ENCODE measurements at regions not wholly inside any gene's neighbourhood (a gene's known extent, or its start where the extent isn't known, plus 50 kb on each side); places are given as distances from the start of the nearest gene placed in this dataset.

GRCh38 chr22:22785316-22786065 lies 102.1 kb upstream of the IGLL5 start:
- Mint-ChIP-seq H3K27me3 (no peaks in the 10 kb centered on the region), H3K9me3 (no peaks in the 10 kb centered on the region), H3K4me1 (ENCODE audit: low read depth) (peaks cover 32% of the 10 kb centered on the region), H3K36me3 (ENCODE audit: low read depth) (no peaks in the 10 kb centered on the region), H3K4me3 (no peak overlapping the region), H3K27ac (no peak overlapping the region)
- Histone ChIP-seq H3K4me3 (ENCODE audit: low read length) (no peak overlapping the region), H3K4me1 (ENCODE audit: insufficient read depth, low read length) (peaks cover 46% of the 10 kb centered on the region), H3K27me3 (ENCODE audit: control insufficient read depth in 1 of 2, insufficient read depth in 2 of 2, low read length in 2 of 2) (no peaks in the 10 kb centered on the region), H3K36me3 (ENCODE audit: insufficient read depth, low read length) (no peaks in the 10 kb centered on the region), H3K27ac (ENCODE audit: low read depth in 1 of 2, low read length in 2 of 2) (no peak overlapping the region), H3K9me3 (ENCODE audit: control insufficient read depth in 1 of 2, insufficient read depth in 1 of 2, low read length in 2 of 2) (peaks cover 0 to 7% of the 10 kb centered on the region in 2 experiments)
- intact Hi-C loops (cut with DNase I, micrococcal nuclease) = loop anchor here in 1 of 2 experiments (5.0 kb wide), 3 partner anchors 33 to 157 kb away; no protein-coding TSS in a partner anchor
- CTCF ChIA-PET = interaction anchor here (1.2 to 6.1 kb wide), 3 partner anchors 17 to 32 kb away, joined by 3 to 36 read pairs (median 3); no protein-coding TSS in a partner anchor
- no peak for TF ChIP-seq CTCF (IDR thresholded peaks at IDR 0.05)
- ATAC-seq (ENCODE audit: poor library complexity) (no peak), DNase-seq (no peak)
- POLR2A ChIA-PET = interaction anchor here (0.6 kb wide), 1 partner anchor 61 kb away, joined by 3 read pairs; no protein-coding TSS in a partner anchor

GRCh38 chr22:22786301-22787115 lies 101.1 kb upstream of the IGLL5 start:
- no peaks in the 10 kb centered on the region for H3K27me3 ChIP-seq (ENCODE audit: control insufficient read depth in 1 of 2, insufficient read depth in 2 of 2, low read length in 2 of 2)
- intact Hi-C loops (cut with DNase I, micrococcal nuclease) = loop anchor here in 1 of 2 experiments (5.0 kb wide), 3 partner anchors 34 to 156 kb away; no protein-coding TSS in a partner anchor
- ATAC-seq (ENCODE audit: poor library complexity) (no peak), DNase-seq (no peak)
- Mint-ChIP-seq H3K9me3 (no peaks in the 10 kb centered on the region), H3K27ac (peak overlapping the region; percentile 85), H3K4me1 (ENCODE audit: low read depth) (peaks cover 42% of the 10 kb centered on the region), H3K36me3 (ENCODE audit: low read depth) (no peaks in the 10 kb centered on the region), H3K4me3 (no peak overlapping the region), H3K27me3 (no peaks in the 10 kb centered on the region)
- TF ChIP-seq CTCF (IDR thresholded peaks at IDR 0.05) = no peak
- no peak overlapping the region for H3K4me3 ChIP-seq (ENCODE audit: low read length)
- CTCF ChIA-PET = interaction anchor here (0.9 to 6.1 kb wide), 4 partner anchors 16 to 98 kb away, joined by 3 to 36 read pairs (median 14); no protein-coding TSS in a partner anchor
- H3K27ac ChIP-seq (ENCODE audit: low read depth in 1 of 2, low read length in 2 of 2) = no peak overlapping the region
- H3K4me1 ChIP-seq (ENCODE audit: insufficient read depth, low read length) = peaks cover 57% of the 10 kb centered on the region
- POLR2A ChIA-PET = interaction anchor here (1.1 to 1.6 kb wide), 3 partner anchors 17 to 33 kb away, joined by 3 to 7 read pairs (median 5); no protein-coding TSS in a partner anchor
- H3K9me3 ChIP-seq (ENCODE audit: control insufficient read depth in 1 of 2, insufficient read depth in 1 of 2, low read length in 2 of 2) = peaks cover 0 to 7% of the 10 kb centered on the region in 2 experiments
- no peaks in the 10 kb centered on the region for H3K36me3 ChIP-seq (ENCODE audit: insufficient read depth, low read length)

GRCh38 chr22:22787151-22787550 lies 100.5 kb upstream of the IGLL5 start:
- no peak for ATAC-seq (ENCODE audit: poor library complexity)
- Histone ChIP-seq H3K9me3 (ENCODE audit: control insufficient read depth in 1 of 2, insufficient read depth in 1 of 2, low read length in 2 of 2) (peaks cover 0 to 7% of the 10 kb centered on the region in 2 experiments), H3K4me1 (ENCODE audit: insufficient read depth, low read length) (peaks cover 63% of the 10 kb centered on the region), H3K27me3 (ENCODE audit: control insufficient read depth in 1 of 2, insufficient read depth in 2 of 2, low read length in 2 of 2) (no peaks in the 10 kb centered on the region), H3K27ac (ENCODE audit: low read depth in 1 of 2, low read length in 2 of 2) (no peak overlapping the region), H3K4me3 (ENCODE audit: low read length) (no peak overlapping the region), H3K36me3 (ENCODE audit: insufficient read depth, low read length) (no peaks in the 10 kb centered on the region)
- intact Hi-C loops (cut with DNase I, micrococcal nuclease) = loop anchor here in 1 of 2 experiments (5.0 kb wide), 3 partner anchors 35 to 155 kb away; no protein-coding TSS in a partner anchor
- CTCF ChIA-PET = interaction anchor here (0.9 to 6.1 kb wide), 5 partner anchors 16 to 97 kb away, joined by 4 to 36 read pairs (median 14); no protein-coding TSS in a partner anchor
- Mint-ChIP-seq H3K36me3 (ENCODE audit: low read depth) (no peaks in the 10 kb centered on the region), H3K4me3 (no peak overlapping the region), H3K27ac (peak overlapping the region; percentile 85), H3K9me3 (no peaks in the 10 kb centered on the region), H3K27me3 (no peaks in the 10 kb centered on the region), H3K4me1 (ENCODE audit: low read depth) (peaks cover 48% of the 10 kb centered on the region)
- POLR2A ChIA-PET = interaction anchor here (0.6 to 2.0 kb wide), 7 partner anchors 15 to 88 kb away, joined by 3 to 10 read pairs (median 5); no protein-coding TSS in a partner anchor
- DNase-seq = no peak
- no peak for TF ChIP-seq CTCF (IDR thresholded peaks at IDR 0.05)
